Smooth muscle cell (in vitro differentiated cells): ENCODE measurements at regions not wholly inside any gene's neighbourhood (a gene's known extent, or its start where the extent isn't known, plus 50 kb on each side); places are given as distances from the start of the nearest gene placed in this dataset.

Experiments used
- DNase-seq: peaks from one replicate; lab custom pipeline; 2025; ENCODE audit not compliant: unreplicated experiment; lab: John Stamatoyannopoulos, UW
- H2AFZ ChIP-seq: fragments of 200-600 bp; sonication (generic); 2 replicates; pipeline ENCODE4 v1.6.0; 2016; ENCODE audit warnings: antibody characterized with exemption, low read depth, mild to moderate bottlenecking
- H3F3A ChIP-seq: fragments of 200-600 bp; sonication (generic); 2 replicates; pipeline ENCODE4 v1.6.0; 2017; ENCODE audit warnings: antibody characterized with exemption, low read depth
- H3K27ac ChIP-seq: fragments of 200-600 bp; sonication (generic); 2 replicates; pipeline ENCODE4 v1.5.1; 2016; ENCODE audit warnings: low read depth, mild to moderate bottlenecking
- H3K27me3 ChIP-seq: fragments of 200-600 bp; sonication (generic); 2 replicates; pipeline ENCODE4 v1.6.1; 2016; ENCODE audit warnings: low read depth, mild to moderate bottlenecking
- H3K36me3 ChIP-seq: fragments of 200-600 bp; sonication (generic); 2 replicates; pipeline ENCODE4 v1.5.1; 2016; ENCODE audit warnings: low read depth
- H3K4me1 ChIP-seq: fragments of 200-600 bp; sonication (generic); 2 replicates; pipeline ENCODE4 v1.5.1; 2016; ENCODE audit warnings: low read depth
- H3K4me2 ChIP-seq: fragments of 200-600 bp; sonication (generic); 2 replicates; pipeline ENCODE4 v1.6.0; 2016; ENCODE audit warnings: mild to moderate bottlenecking
- H3K4me3 ChIP-seq: fragments of 200-600 bp; sonication (generic); 2 replicates; pipeline ENCODE4 v1.5.1; 2016; ENCODE audit warnings: mild to moderate bottlenecking
- H3K79me2 ChIP-seq: fragments of 200-600 bp; sonication (generic); 2 replicates; pipeline ENCODE4 v1.6.0; 2016; ENCODE audit warnings: low read depth, mild to moderate bottlenecking
- H3K9ac ChIP-seq: fragments of 200-600 bp; sonication (generic); 2 replicates; pipeline ENCODE4 v1.6.0; 2016; ENCODE audit warnings: low read depth
- H3K9me3 ChIP-seq: fragments of 200-600 bp; sonication (generic); replicated peaks from 2 replicates; pipeline ENCODE4 v1.5.1; 2016; ENCODE audit warnings: low read depth
- H4K20me1 ChIP-seq: fragments of 200-600 bp; sonication (generic); 2 replicates; pipeline ENCODE4 v1.6.0; 2016; ENCODE audit warnings: low read depth
- CTCF ChIP-seq: fragments of 200-600 bp; sonication (generic); IDR thresholded peaks from 2 replicates; pipeline ENCODE4 v1.5.1; 2017; ENCODE audit warnings: borderline replicate concordance, mild to moderate bottlenecking, antibody characterized with exemption; ENCODE audit not compliant: insufficient read depth, poor library complexity, severe bottlenecking
- WGBS: methylation state at CpG from one replicate; pipeline ENCODE4 v1.1.7; 2016; ENCODE audit warnings: low lambda C conversion rate; 5-methylcytosine and 5-hydroxymethylcytosine counted together

GRCh38 chr10:33759191-33759590, 424.7 kb upstream of the NRP1 start:
- H3K9me3 ChIP-seq, result no peaks in the 10 kb centered on the region
- no peaks in the 10 kb centered on the region for H4K20me1 ChIP-seq
- H2AFZ ChIP-seq, result no peak overlapping the region
- H3K9ac ChIP-seq, result no peak overlapping the region
- H3K4me3 ChIP-seq, result no peak overlapping the region
- 91% methylated on average over 5 of the region's 5 CpGs for WGBS
- H3K27me3 ChIP-seq, result no peaks in the 10 kb centered on the region
- no peak overlapping the region for H3K4me2 ChIP-seq
- no peaks in the 10 kb centered on the region for H3K4me1 ChIP-seq
- H3K79me2 ChIP-seq, result no peaks in the 10 kb centered on the region
- no peak overlapping the region for H3K27ac ChIP-seq
- no peak for TF ChIP-seq CTCF
- H3K36me3 ChIP-seq, result no peaks in the 10 kb centered on the region
- H3F3A ChIP-seq, result no peaks in the 10 kb centered on the region
- DNase-seq, result no peak

GRCh38 chr10:33758299-33758698, 423.8 kb upstream of the NRP1 start:
- Histone ChIP-seq H3K36me3 (no peaks in the 10 kb centered on the region), H3K9me3 (no peaks in the 10 kb centered on the region)

GRCh38 chr10:33754052-33754451, 419.6 kb upstream of the NRP1 start:
- TF ChIP-seq CTCF, result no peak
- H3K27me3 ChIP-seq, result no peaks in the 10 kb centered on the region
- H4K20me1 ChIP-seq, result no peaks in the 10 kb centered on the region
- H3K27ac ChIP-seq, result no peak overlapping the region
- no peaks in the 10 kb centered on the region for H3K79me2 ChIP-seq
- H2AFZ ChIP-seq, result no peak overlapping the region
- WGBS, result 92% methylated on average over 4 of the region's 4 CpGs
- H3K9ac ChIP-seq, result no peak overlapping the region
- no peak overlapping the region for H3K4me3 ChIP-seq
- no peaks in the 10 kb centered on the region for H3K9me3 ChIP-seq
- no peaks in the 10 kb centered on the region for H3F3A ChIP-seq
- no peak for DNase-seq
- H3K36me3 ChIP-seq, result no peaks in the 10 kb centered on the region
- H3K4me1 ChIP-seq, result no peaks in the 10 kb centered on the region
- H3K4me2 ChIP-seq, result no peak overlapping the region

More at GRCh38 chr10:33758299-33758698, 423.8 kb upstream of the NRP1 start:
- H3K27ac ChIP-seq, result no peak overlapping the region
- no peak overlapping the region for H3K4me3 ChIP-seq
- H3K4me1 ChIP-seq, result no peaks in the 10 kb centered on the region
- H3K9ac ChIP-seq, result no peak overlapping the region
- no peak for DNase-seq
- TF ChIP-seq CTCF, result no peak
- no peaks in the 10 kb centered on the region for H3K79me2 ChIP-seq
- WGBS, result 100% methylated on average over 3 of the region's 3 CpGs
- no peak overlapping the region for H2AFZ ChIP-seq
- no peaks in the 10 kb centered on the region for H4K20me1 ChIP-seq
- H3F3A ChIP-seq, result no peaks in the 10 kb centered on the region
- no peak overlapping the region for H3K4me2 ChIP-seq
- no peaks in the 10 kb centered on the region for H3K27me3 ChIP-seq

GRCh38 chr10:33753389-33753788, 418.9 kb upstream of the NRP1 start:
- Histone ChIP-seq H3K9ac (no peak overlapping the region), H4K20me1 (no peaks in the 10 kb centered on the region), H3F3A (no peaks in the 10 kb centered on the region), H3K79me2 (no peaks in the 10 kb centered on the region), H3K27ac (no peak overlapping the region), H3K4me3 (no peak overlapping the region), H3K4me2 (no peak overlapping the region), H3K9me3 (no peaks in the 10 kb centered on the region), H2AFZ (no peak overlapping the region), H3K27me3 (no peaks in the 10 kb centered on the region), H3K36me3 (no peaks in the 10 kb centered on the region), H3K4me1 (no peaks in the 10 kb centered on the region)
- WGBS, result 90% methylated on average over 3 of the region's 3 CpGs
- no peak for TF ChIP-seq CTCF
- no peak for DNase-seq
